ENCODE measurements at regions not wholly inside any gene's neighbourhood (a gene's known extent, or its start where the extent isn't known, plus 50 kb on each side); places are given as distances from the start of the nearest gene placed in this dataset.

DNA sequence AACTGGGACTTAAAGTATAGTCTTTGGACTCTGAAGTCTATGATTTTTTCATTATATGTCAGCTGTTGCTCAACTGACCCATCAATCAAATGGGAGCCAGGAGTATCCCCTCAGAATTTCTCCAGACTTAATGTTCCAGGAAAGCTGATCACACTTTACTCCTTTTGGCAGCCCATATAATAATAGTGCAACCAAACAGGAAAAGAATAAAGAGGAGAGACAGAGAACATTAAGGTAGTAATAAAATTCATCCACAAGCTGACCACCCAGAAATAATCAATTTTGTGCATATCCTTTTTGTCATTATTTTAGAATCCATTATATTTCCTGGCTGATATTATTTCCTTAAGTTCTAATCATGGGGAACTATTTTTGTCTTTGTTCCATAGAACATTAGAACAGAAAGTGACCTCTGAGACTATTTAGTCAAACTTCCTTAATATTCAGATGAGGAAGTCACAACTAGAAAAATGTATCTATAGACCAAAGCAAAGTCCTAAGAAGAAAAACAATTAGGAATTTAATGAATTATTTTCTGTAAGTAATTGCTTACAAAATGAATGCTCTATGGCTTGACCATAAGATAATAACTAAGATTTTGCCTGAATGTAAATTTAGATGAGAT, 238.1 kb upstream of the SEL1L start:
- TF ChIP-seq RCOR1 (IDR thresholded peaks at IDR 0.05; ENCODE audit: low read depth, low read length) (no peak), CTCF (IDR thresholded peaks at IDR 0.05) (no peak), POLR2A (IDR thresholded peaks at IDR 0.05; ENCODE audit: low read length) (no peak)
